SK-N-SH (cell line): ENCODE measurements at regions not wholly inside any gene's neighbourhood (a gene's known extent, or its start where the extent isn't known, plus 50 kb on each side); places are given as distances from the start of the nearest gene placed in this dataset.

Experiments used
- CTCF ChIP-seq: fragments of 200-600 bp; sonication (generic); IDR thresholded peaks from 2 replicates; pipeline ENCODE4 v1.6.1; 2017; ENCODE audit warnings: antibody characterized with exemption, mild to moderate bottlenecking, moderate library complexity
- EP300 ChIP-seq, 2 experiments: IDR thresholded peaks; 2 replicates each; pipeline versions ENCODE4 v1.4.0 to v1.6.1; 2012; ENCODE audit warnings: borderline replicate concordance in 1 of 2, low read depth in 1 of 2, low read length in 1 of 2
- EZH2phosphoT487 ChIP-seq: fragments of 200-600 bp; sonication (generic); IDR thresholded peaks from 2 replicates; pipeline ENCODE4 v1.6.1; 2017; ENCODE audit warnings: low read depth, mixed run types, mild to moderate bottlenecking, antibody characterized with exemption, moderate library complexity, borderline replicate concordance
- NRF1 ChIP-seq: IDR thresholded peaks from 2 replicates; pipeline ENCODE4 v1.6.1; 2012; ENCODE audit warnings: low read depth, mild to moderate bottlenecking, low read length
- POLR2AphosphoS5 ChIP-seq: IDR thresholded peaks from 2 replicates; pipeline ENCODE4 v1.6.1; 2012; ENCODE audit warnings: low read depth, low read length
- TAF1 ChIP-seq: IDR thresholded peaks from 2 replicates; pipeline ENCODE4 v1.6.1; 2012; ENCODE audit warnings: low read depth, mild to moderate bottlenecking, low read length, moderate library complexity, borderline replicate concordance

- TF ChIP-seq POLR2AphosphoS5 (no peak), CTCF (no peak), TAF1 (no peak), EZH2phosphoT487 (no peak), NRF1 (no peak), EP300 (IDR thresholded peaks at IDR 0.05; ENCODE audit: borderline replicate concordance in 1 of 2, low read depth in 1 of 2, low read length in 1 of 2) (no peak)
Observed at GRCh38 chr10:4509405-4509804, 316.6 kb upstream of the AKR1E2 start.
